GM23338 (cell line): ENCODE measurements at regions not wholly inside any gene's neighbourhood (a gene's known extent, or its start where the extent isn't known, plus 50 kb on each side); places are given as distances from the start of the nearest gene placed in this dataset.
"Not testable (repeated sequence)": the region's sequence is repeated elsewhere in the genome, so short reads cannot be mapped to it uniquely, and the experiment has no call there.

Experiments used
- ATAC-seq: fragments of 200-7000 bp; cut with Tn5 transposase; 3 replicates; pipeline ENCODE4 v1.9.1; 2020
- DNase-seq: peaks from one replicate; pipeline ENCODE4 v3.0.0-alpha.2; 2015; ENCODE audit warnings: low spot score
- H2AFZ ChIP-seq: fragments of 200-600 bp; sonication (generic); 2 replicates; pipeline ENCODE4 v1.8.0; 2016; ENCODE audit warnings: antibody characterized with exemption, mild to moderate bottlenecking, moderate library complexity
- H3F3A ChIP-seq: fragments of 200-600 bp; sonication (generic); replicated peaks from 2 replicates; pipeline ENCODE4 v1.8.0; 2017; ENCODE audit warnings: antibody characterized with exemption, mixed run types, low read depth
- H3K27ac ChIP-seq: fragments of 200-600 bp; sonication (generic); 2 replicates; pipeline ENCODE4 v1.6.1; 2016; ENCODE audit warnings: low read depth
- H3K27me3 ChIP-seq: fragments of 200-600 bp; sonication (generic); 2 replicates; pipeline ENCODE4 v1.8.0; 2016; ENCODE audit warnings: mild to moderate bottlenecking, mixed run types, moderate library complexity; ENCODE audit not compliant: insufficient read depth
- H3K36me3 ChIP-seq: fragments of 200-600 bp; sonication (generic); 2 replicates; pipeline ENCODE4 v1.8.0; 2016; ENCODE audit warnings: mild to moderate bottlenecking; ENCODE audit not compliant: insufficient read depth
- H3K4me1 ChIP-seq: fragments of 200-600 bp; sonication (generic); 2 replicates; pipeline ENCODE4 v1.8.0; 2016; ENCODE audit warnings: mild to moderate bottlenecking, moderate library complexity; ENCODE audit not compliant: insufficient read depth
- H3K4me2 ChIP-seq: fragments of 200-600 bp; sonication (generic); 2 replicates; pipeline ENCODE4 v1.7.1; 2017; ENCODE audit warnings: mixed run types
- H3K4me3 ChIP-seq: fragments of 200-600 bp; sonication (generic); 2 replicates; pipeline ENCODE4 v1.6.1; 2016; ENCODE audit warnings: mixed run types
- H3K79me2 ChIP-seq: fragments of 200-600 bp; sonication (generic); replicated peaks from 2 replicates; pipeline ENCODE4 v1.8.0; 2017; ENCODE audit warnings: mild to moderate bottlenecking; ENCODE audit not compliant: insufficient read depth
- H3K9me2 ChIP-seq: fragments of 200-600 bp; sonication (generic); 2 replicates; pipeline ENCODE4 v1.8.0; 2017; ENCODE audit not compliant: insufficient read depth
- H4K20me1 ChIP-seq: fragments of 200-600 bp; sonication (generic); replicated peaks from 2 replicates; pipeline ENCODE4 v1.8.0; 2017; ENCODE audit warnings: mild to moderate bottlenecking; ENCODE audit not compliant: insufficient read depth
- H3K27ac Mint-ChIP-seq: 2 replicates; pipeline ENCODE4 v1.8.0; 2020; ENCODE audit warnings: inconsistent platforms, mild to moderate bottlenecking, moderate library complexity, mixed read lengths
- H3K27me3 Mint-ChIP-seq: 3 replicates; pipeline ENCODE4 v1.8.0; 2022; ENCODE audit warnings: low read depth, mild to moderate bottlenecking, moderate library complexity, mixed read lengths, inconsistent platforms; ENCODE audit not compliant: insufficient read depth, poor library complexity
- H3K36me3 Mint-ChIP-seq: 3 replicates; pipeline ENCODE4 v1.8.0; 2021; ENCODE audit warnings: low read depth, mild to moderate bottlenecking, inconsistent platforms, moderate library complexity, mixed read lengths
- H3K4me1 Mint-ChIP-seq: 3 replicates; pipeline ENCODE4 v1.8.0; 2020; ENCODE audit warnings: mild to moderate bottlenecking, inconsistent platforms, mixed read lengths
- H3K4me3 Mint-ChIP-seq: 3 replicates; pipeline ENCODE4 v1.8.0; 2021; ENCODE audit warnings: moderate library complexity, mild to moderate bottlenecking, inconsistent platforms, mixed read lengths
- H3K9me3 Mint-ChIP-seq: 3 replicates; pipeline ENCODE4 v1.8.0; 2020; ENCODE audit warnings: moderate library complexity, mild to moderate bottlenecking, inconsistent platforms, mixed read lengths

- H3K36me3 ChIP-seq, H3K79me2 ChIP-seq, H3K27ac ChIP-seq, H3K27ac Mint-ChIP-seq, DNase-seq, ATAC-seq, H3K4me2 ChIP-seq, H2AFZ ChIP-seq, H3K9me2 ChIP-seq, H3K4me1 Mint-ChIP-seq, H3F3A ChIP-seq, H3K4me3 ChIP-seq, H3K27me3 ChIP-seq, H3K4me3 Mint-ChIP-seq, H3K4me1 ChIP-seq, H3K27me3 Mint-ChIP-seq, H4K20me1 ChIP-seq: not testable (repeated sequence)
- Mint-ChIP-seq H3K9me3 (peaks cover 46% of the 10 kb centered on the region), H3K36me3 (peaks cover 12% of the 10 kb centered on the region; the same call in 2 of the 3 replicates)
Measured at GRCh38 chr14:19160379-19160778, 193.1 kb downstream of the POTEM start.

- H3K4me2 ChIP-seq, H3K4me3 Mint-ChIP-seq, H3K4me3 ChIP-seq, H3F3A ChIP-seq, H3K79me2 ChIP-seq, H3K27ac Mint-ChIP-seq, H4K20me1 ChIP-seq, H3K9me2 ChIP-seq, H2AFZ ChIP-seq, ATAC-seq, H3K4me1 Mint-ChIP-seq, H3K36me3 ChIP-seq, DNase-seq, H3K4me1 ChIP-seq, H3K27me3 ChIP-seq, H3K27ac ChIP-seq, H3K27me3 Mint-ChIP-seq: not testable (repeated sequence)
- Mint-ChIP-seq H3K9me3 (peaks cover 48% of the 10 kb centered on the region), H3K36me3 (peaks cover 12% of the 10 kb centered on the region; the same call in 2 of the 3 replicates)
Measured at GRCh38 chr14:19161251-19162033, 194.2 kb downstream of the POTEM start.

- not testable (repeated sequence) for ATAC-seq
Measured at GRCh38 chr14:19162034-19162706, 194.9 kb downstream of the POTEM start.

GRCh38 chr14:19162920-19163319 lies 195.7 kb downstream of the POTEM start:
- H3K4me1 ChIP-seq, H3K4me3 ChIP-seq, DNase-seq, H3F3A ChIP-seq, H3K9me2 ChIP-seq, H3K4me1 Mint-ChIP-seq, ATAC-seq, H3K4me2 ChIP-seq, H3K79me2 ChIP-seq, H4K20me1 ChIP-seq, H3K4me3 Mint-ChIP-seq, H3K27ac ChIP-seq, H2AFZ ChIP-seq, H3K27me3 Mint-ChIP-seq, H3K36me3 ChIP-seq, H3K27ac Mint-ChIP-seq, H3K27me3 ChIP-seq: not testable (repeated sequence)
- Mint-ChIP-seq H3K36me3 (peaks cover 18% of the 10 kb centered on the region; the same call in 2 of the 3 replicates), H3K9me3 (peaks cover 54% of the 10 kb centered on the region)

More at GRCh38 chr14:19162034-19162706, 194.9 kb downstream of the POTEM start:
- not testable (repeated sequence) for H3K4me2 ChIP-seq, H3K4me1 Mint-ChIP-seq, H3F3A ChIP-seq, H3K79me2 ChIP-seq, H3K4me3 ChIP-seq, H3K9me2 ChIP-seq, H3K36me3 ChIP-seq, H3K4me1 ChIP-seq, H3K27me3 Mint-ChIP-seq, H3K4me3 Mint-ChIP-seq, H3K27me3 ChIP-seq, H3K27ac ChIP-seq, DNase-seq, H4K20me1 ChIP-seq, H2AFZ ChIP-seq, H3K27ac Mint-ChIP-seq
- H3K36me3 Mint-ChIP-seq, result peaks cover 15% of the 10 kb centered on the region; the same call in 2 of the 3 replicates
- H3K9me3 Mint-ChIP-seq, result peaks cover 51% of the 10 kb centered on the region

DNA sequence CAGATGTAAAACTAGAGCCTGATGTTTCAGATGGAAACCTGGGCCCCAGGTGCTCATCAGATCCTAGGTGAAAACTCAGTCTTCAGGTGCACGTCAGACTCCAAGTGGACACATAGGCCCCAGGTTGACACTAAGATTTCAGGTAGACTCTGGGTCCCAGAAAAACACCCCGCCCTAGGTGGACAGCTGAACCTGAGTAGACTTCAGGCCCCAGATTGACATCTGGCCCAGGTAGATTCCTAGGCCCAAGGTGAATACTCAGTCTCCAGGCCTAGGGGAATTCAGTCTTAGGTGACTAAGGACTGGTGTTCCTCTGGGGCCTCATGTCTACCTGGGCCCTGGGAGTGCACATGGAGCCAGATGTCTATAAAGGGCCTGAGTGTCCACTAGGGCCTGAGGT lies 196.7 kb downstream of the POTEM start:
- not testable (repeated sequence) for H3F3A ChIP-seq, H3K27me3 Mint-ChIP-seq, H3K4me1 Mint-ChIP-seq, H2AFZ ChIP-seq, H3K79me2 ChIP-seq, H3K4me3 Mint-ChIP-seq, H4K20me1 ChIP-seq, H3K4me2 ChIP-seq, H3K4me3 ChIP-seq, H3K4me1 ChIP-seq, ATAC-seq, H3K27ac Mint-ChIP-seq, H3K36me3 ChIP-seq, DNase-seq, H3K27ac ChIP-seq, H3K9me2 ChIP-seq, H3K27me3 ChIP-seq
- H3K9me3 Mint-ChIP-seq, result peaks cover 55% of the 10 kb centered on the region
- peaks cover 20% of the 10 kb centered on the region; the same call in 2 of the 3 replicates for H3K36me3 Mint-ChIP-seq

- H3K27ac Mint-ChIP-seq, H3K4me3 Mint-ChIP-seq, H3K27me3 ChIP-seq, H3F3A ChIP-seq, H3K9me2 ChIP-seq, H3K4me2 ChIP-seq, DNase-seq, H3K4me3 ChIP-seq, H3K79me2 ChIP-seq, H3K36me3 ChIP-seq, H3K4me1 ChIP-seq, ATAC-seq, H3K27me3 Mint-ChIP-seq, H3K27ac ChIP-seq, H4K20me1 ChIP-seq, H3K4me1 Mint-ChIP-seq, H2AFZ ChIP-seq: not testable (repeated sequence)
- Mint-ChIP-seq H3K9me3 (peaks cover 57% of the 10 kb centered on the region), H3K36me3 (peaks cover 25% of the 10 kb centered on the region; the same call in 2 of the 3 replicates)
Measured at GRCh38 chr14:19164426-19164825, 197.2 kb downstream of the POTEM start.
